Gastrocnemius medialis (tissue), 4 donors: ENCODE measurements at regions not wholly inside any gene's neighbourhood (a gene's known extent, or its start where the extent isn't known, plus 50 kb on each side); places are given as distances from the start of the nearest gene placed in this dataset.

Experiments used
- CTCF ChIP-seq, 5 experiments: fragments of 450-650 bp in 3 of 5; fragments of 200-600 bp in 2 of 5; sonication (generic) in 2 of 5; IDR thresholded peaks in 4 of 5; conservative IDR thresholded peaks in 1 of 5; 1 replicate in 4 of 5; 2 replicates in 1 of 5; pipeline ENCODE4 v1.5.1; 2016 to 2019; ENCODE audit warnings: antibody characterized with exemption in 5 of 5, mild to moderate bottlenecking in 3 of 5, moderate library complexity in 3 of 5
- POLR2A ChIP-seq, 2 donors: fragments of 450-650 bp; IDR thresholded peaks; one replicate each; pipeline ENCODE4 v1.6.1; 2017; ENCODE audit warnings: antibody characterized with exemption in 2 of 2, mild to moderate bottlenecking in 2 of 2, moderate library complexity in 2 of 2

GRCh38 chr12:111034886-111035577 lies 114.7 kb upstream of the MYL2 start:
- TF ChIP-seq CTCF (IDR thresholded peaks at IDR 0.05 in 4 of 5, conservative IDR thresholded peaks at IDR 0.05 in 1 of 5) (no peak), POLR2A (IDR thresholded peaks at IDR 0.05) (no peak)
